ENCODE measurements at regions not wholly inside any gene's neighbourhood (a gene's known extent, or its start where the extent isn't known, plus 50 kb on each side); places are given as distances from the start of the nearest gene placed in this dataset.
"Not testable (repeated sequence)": the region's sequence is repeated elsewhere in the genome, so short reads cannot be mapped to it uniquely, and the experiment has no call there.

DNA sequence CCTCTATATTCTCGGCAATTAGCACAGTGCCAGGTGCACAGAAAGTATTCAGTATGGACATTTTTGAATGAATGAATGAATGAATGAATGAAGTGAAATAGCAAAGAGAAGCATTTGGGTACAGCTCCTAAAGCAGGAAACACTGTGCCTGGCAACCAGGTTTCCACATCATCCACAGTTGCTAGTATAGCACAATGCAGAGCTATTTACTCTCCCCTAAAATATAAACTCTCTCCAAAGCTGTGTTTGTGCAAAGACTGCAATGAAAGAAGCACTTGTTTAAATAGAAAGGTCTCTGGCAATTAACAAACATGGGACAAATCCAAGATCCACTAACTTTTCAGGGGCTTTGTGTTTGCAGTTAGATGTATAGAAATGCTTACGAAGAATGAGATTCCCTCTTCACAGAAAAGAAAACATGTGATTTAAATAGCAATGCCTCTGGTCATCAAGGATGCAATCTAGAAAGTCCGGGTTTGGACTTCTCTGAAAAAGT, 103.0 kb upstream of the OPCML start:
- no peak for DNase-seq

- not testable (repeated sequence) for DNase-seq
Measured at GRCh38 chr11:133628371-133628770, 96.1 kb upstream of the OPCML start.

DNA sequence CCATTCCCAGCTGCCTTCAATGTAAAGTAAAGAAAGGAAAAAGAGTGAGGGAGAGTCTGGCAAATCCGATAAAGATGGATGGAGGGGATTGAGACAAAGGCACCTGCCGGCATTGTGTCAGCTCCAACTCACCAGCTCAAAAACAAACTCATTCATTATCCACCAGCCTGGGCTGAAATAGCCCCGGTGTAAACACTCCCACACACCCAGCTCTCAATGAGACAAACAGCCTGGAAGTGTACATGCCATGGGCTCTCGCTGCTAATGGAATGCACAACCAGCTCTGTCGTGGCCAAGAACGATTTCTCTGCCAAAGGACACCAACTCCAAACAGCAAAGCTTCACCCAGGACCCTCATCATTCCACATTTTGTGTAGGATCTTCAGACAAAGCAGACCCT, 89.3 kb upstream of the OPCML start:
- DNase-seq, result no peak

- DNase-seq, result no peak
Measured at GRCh38 chr11:133619973-133620372, 87.7 kb upstream of the OPCML start.

GRCh38 chr11:133619397-133619796, 87.1 kb upstream of the OPCML start:
- no peak for DNase-seq

- DNase-seq, result no peak
Measured at GRCh38 chr11:133618544-133618943, 86.2 kb upstream of the OPCML start.

GRCh38 chr11:133608496-133608895, 76.2 kb upstream of the OPCML start:
- no peak for DNase-seq

GRCh38 chr11:133606124-133606523, 73.8 kb upstream of the OPCML start:
- DNase-seq, result no peak

DNA sequence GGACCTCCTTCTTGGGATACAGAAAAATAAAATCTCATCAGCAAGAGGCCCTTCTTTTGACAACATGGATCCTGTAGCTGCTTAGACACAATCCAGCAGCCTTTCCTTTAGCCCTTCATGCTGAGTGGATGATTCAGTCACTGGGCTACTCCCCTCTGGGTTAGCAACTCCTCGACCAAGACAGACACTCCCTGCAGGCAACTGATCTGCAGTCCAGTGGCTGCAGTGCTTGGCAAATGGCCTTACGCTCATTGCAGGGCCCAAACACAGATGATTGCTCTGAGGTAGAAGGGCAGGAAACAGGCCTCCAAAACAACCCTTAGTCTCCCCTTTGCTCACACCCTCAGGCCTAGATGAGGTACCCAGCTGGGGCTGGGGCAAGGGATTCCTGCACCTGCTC, 73.2 kb upstream of the OPCML start:
- no peak for DNase-seq

- no peak for DNase-seq
Measured at GRCh38 chr11:133601641-133602040, 69.3 kb upstream of the OPCML start.

GRCh38 chr11:133600786-133601185, 68.5 kb upstream of the OPCML start:
- no peak for DNase-seq

DNA sequence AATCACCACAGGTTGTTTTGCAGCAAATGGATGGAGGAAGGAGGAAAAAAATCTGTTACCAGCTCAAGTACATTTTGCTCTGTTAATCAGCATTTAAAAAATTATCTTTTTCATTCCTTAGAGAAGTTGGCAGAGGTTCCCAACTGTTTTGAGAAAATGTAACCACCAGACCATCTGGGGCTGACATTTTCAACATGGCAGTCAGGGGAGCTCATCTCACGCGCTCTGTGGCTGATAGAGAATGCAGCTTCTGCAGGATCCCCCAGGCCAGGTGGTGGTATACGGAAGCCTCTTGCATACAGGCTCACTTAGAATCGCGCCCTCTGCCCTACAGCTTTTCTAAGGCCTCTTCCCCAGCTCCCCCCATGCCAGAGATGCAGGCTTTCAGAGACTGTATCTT, 68.0 kb upstream of the OPCML start:
- no peak for DNase-seq

- no peak for DNase-seq
Measured at GRCh38 chr11:133598906-133599305, 66.6 kb upstream of the OPCML start.

DNA sequence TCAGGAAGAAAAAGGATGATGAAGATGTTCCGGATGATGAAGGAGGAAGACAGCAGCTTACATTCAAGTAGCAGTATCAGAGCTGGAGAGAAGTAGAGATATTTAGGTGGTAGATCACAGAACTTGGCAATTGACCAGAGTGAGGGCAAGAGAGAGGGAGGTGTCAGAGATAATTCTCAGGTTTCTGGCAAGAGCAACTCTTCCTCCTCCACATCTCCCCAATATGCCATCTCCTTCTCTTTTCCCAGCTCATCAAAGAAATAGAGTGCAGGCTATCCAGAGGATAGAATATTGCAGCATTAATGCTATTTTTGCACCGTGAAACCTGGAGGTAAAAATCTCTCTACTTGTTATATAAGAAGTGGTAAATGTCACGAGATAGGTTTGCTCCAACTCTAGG, 64.9 kb upstream of the OPCML start:
- no peak for DNase-seq

DNA sequence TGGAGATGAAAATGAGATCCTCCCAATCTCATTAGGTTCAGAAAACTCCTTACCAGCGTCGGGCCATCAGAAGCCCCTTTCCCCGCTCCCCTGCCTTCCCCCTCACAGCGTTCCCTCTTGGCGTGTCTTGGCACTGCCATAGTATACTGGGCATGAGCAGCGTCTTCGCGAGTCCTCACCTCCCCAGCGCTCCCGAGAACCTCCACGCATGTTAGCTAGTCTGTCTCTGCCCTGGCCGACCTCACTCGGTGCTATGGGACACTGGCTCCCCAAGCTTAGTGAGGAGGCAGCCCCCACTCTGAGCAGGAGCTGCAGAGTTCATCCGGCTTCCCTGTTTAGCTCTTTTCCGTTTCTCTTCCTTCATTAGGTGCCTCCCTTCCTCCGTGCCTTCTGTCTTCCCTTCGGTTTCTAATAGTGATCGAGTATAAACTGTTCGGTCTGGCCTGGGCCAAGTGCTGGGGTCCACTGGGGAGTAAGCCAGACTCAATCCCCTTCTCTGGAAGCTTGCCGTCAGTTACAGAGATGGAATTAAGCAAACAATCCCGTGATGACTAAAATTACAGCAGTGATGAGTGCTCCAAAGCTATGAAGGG, 63.8 kb upstream of the OPCML start:
- no peak for DNase-seq

DNA sequence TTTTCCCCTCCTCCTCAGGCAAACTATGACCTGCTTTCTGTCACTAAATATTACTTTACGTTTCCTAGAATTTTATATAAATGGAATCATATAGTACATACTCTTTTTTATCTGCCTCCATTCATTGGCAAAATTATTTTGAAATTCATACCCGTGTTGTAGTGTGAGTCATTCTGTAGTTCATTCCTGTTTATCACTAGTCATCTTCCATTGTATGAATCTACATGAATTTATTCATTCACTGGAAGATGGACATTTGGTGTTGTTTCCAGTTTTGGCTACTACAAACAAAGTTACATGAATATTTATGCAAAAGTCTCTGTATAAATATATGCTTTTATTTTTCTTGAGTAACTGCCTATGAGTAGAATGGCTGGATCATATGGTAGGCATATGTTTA, 60.7 kb upstream of the OPCML start:
- DNase-seq, result no peak

DNA sequence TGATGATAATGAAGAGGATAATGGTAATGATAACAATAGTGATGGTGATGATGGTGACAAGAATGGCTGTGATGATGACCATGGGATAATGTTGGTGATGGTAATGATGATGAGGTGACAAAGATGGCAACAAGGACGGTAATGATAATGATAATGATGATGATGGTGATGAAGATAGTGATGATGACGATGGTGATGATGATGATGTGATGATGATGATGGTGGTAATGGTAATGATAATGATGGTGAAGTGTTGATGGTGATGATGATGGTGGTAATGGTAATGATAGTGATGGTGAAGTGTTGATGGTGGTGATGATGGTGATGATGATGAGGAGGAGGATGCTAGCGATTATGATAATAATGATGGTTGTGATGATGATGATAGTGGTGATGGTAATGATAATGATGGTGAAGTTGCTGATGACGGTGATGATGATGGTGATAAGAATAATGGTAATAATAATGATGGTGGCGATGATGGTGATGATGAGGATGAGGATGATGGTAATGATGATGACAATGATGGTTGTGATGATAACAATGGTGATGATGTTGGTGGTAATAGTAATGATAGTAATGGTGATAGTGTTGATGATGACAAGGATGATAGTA, 54.7 kb upstream of the OPCML start:
- DNase-seq, result no peak

DNA sequence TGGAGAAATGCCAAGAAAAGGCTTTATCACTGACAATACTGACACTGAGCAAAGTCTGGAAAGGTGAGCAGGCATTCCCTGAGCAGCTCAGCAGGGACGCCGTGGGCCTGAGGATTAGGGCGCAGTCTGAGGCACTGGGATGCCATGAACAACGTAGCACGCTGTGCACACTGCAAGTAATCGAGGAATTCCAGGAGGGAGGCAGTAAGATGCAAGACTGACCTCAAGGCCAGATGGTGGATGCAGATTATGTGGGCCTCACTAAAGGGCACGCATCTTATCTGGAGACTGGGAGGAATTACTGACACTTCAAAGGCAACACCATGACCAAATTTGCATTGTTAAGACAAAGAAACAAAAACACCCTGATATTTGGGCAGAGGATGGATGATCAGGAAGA, 50.4 kb upstream of the OPCML start:
- DNase-seq, result no peak

- no peak for DNase-seq
Measured at GRCh38 chr11:133582326-133582725, 50.0 kb upstream of the OPCML start.
